ENCODE measurements at regions not wholly inside any gene's neighbourhood (a gene's known extent, or its start where the extent isn't known, plus 50 kb on each side); places are given as distances from the start of the nearest gene placed in this dataset.
"Not testable (repeated sequence)": the region's sequence is repeated elsewhere in the genome, so short reads cannot be mapped to it uniquely, and the experiment has no call there.

GRCh38 chr5:114953565-114953964, 216.1 kb downstream of the TRIM36 start:
- no peak for DNase-seq (ENCODE audit: low read depth in 2 of 2)

DNA sequence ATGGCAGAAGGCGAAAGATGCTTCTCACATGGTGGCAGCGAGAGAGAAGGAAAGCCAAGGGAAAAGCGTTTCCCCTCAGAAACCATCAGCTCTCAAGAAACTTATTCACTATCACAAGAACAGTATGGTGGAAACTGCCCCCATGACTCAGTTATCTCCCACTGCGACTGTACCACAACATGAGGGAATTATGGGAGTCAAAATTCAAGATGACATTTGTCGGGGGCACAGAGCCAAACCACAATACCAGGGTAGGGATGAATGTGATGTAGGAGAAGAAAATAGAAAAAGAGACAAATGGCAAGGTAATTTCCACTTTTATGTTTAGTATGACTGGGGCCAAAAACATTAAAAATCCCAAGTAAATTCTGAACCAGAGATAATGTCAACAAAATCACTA, 216.8 kb downstream of the TRIM36 start:
- DNase-seq (ENCODE audit: low read depth in 2 of 2), result no peak

DNA sequence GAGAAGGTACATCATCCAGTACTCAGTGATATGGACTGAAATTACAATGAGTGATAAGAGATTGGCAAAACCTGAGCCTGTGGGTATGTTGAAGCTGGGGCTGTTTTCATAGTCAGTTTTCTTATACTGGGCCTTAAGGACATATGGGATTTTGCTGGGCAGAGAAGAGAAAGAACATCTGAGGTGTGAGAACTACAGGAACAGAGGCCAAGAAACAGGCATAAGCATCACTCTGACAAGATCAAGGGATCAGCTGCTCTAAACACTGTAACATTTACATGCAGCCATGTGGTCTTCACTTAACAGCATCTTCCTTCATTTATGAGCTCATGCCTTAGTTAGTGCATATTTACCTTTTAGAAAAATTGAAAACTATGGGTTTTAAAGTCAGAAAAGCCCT, 220.0 kb downstream of the TRIM36 start:
- DNase-seq (ENCODE audit: low read depth in 2 of 2), result no peak

- no peak for DNase-seq (ENCODE audit: low read depth in 2 of 2)
These were observed 220.6 kb downstream of the TRIM36 start for GRCh38 chr5:114948986-114949621.

GRCh38 chr5:114948363-114948762, 221.3 kb downstream of the TRIM36 start:
- DNase-seq (ENCODE audit: low read depth in 2 of 2), result no peak

DNA sequence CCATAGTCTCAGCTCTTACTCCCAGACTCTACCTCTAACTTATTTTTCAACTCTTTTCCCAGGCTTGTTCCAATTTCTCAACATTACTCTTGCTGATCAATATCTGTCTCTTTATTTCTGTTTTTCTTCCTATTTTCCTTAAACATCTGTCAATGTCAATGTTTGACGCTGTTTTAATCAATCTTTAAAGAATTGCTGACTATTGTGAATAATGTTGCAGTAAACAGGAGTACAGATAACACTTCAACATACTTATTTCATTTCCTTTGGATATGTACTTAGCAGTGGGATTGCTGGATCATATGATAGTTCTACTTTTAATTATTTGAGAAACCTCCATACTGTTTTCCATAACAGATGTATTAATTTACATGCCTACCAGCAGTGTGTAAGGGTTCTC, 229.0 kb downstream of the TRIM36 start:
- no peak for DNase-seq (ENCODE audit: low read depth in 2 of 2)

DNA sequence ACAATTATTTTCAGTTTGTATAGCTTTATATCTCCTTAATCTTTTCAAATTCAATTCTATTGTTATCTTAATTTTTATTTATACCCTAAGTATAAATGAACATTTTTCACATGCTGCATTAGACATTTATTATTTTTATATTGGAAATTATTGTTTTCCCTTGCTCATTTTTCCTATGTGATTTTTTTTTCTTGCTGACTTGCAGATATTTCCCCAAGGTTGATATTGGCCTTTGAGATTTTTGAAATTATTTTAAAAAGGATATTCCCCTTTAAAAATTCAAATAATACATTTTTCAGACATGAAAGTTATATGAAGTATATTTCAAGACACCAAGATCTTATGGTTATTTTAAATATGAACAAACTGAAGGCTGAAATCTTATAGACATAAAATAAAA, 234.2 kb downstream of the TRIM36 start:
- DNase-seq (ENCODE audit: low read depth in 2 of 2), result no peak

DNA sequence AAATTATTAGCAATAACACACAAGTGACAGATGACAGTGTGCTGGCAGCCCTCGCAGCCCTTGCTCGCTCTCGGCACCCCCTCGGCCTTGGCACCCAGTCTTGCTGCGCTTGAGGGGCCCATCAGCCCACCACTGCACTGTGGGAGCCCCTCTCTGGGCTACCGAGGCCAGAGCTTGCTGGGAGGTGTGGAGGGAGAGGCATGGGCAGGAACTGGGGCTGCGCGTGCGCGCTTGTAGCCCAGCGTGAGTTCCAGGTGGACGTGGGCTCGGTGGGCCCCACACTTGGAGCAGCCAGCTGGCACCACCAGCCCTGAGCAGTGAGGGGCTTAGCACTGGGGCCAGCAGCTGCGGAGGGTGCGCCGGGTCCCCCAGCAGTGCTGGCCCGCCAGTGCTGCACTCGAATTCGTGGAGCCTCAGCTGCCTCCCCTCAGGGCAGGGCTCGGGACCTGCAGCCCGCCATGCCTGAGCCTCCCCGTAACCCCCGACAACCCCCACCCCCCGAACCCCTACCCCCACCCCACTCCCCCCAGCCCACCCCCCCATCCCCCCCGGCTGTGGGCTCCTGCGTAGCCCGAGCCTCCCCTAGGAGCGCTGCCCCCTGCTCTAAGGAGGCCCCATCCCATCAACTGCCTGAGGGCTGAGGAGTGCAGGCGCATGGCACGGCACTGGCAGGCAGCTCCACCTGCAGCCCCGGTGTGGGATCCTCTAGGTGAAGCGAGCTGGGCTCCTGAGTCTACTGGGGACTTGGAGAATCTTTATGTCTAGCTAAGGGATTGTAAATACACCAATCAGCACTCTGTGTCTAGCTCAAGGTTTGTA, 240.9 kb downstream of the TRIM36 start:
- no peak for DNase-seq (ENCODE audit: low read depth in 2 of 2)

- DNase-seq (ENCODE audit: low read depth in 2 of 2), result no peak
These were observed 244.9 kb downstream of the TRIM36 start for GRCh38 chr5:114924769-114925168.

GRCh38 chr5:114912189-114912920, 257.4 kb downstream of the TRIM36 start:
- no peak for DNase-seq (ENCODE audit: low read depth in 2 of 2)

- DNase-seq (ENCODE audit: low read depth in 2 of 2), result no peak
These were observed 259.0 kb downstream of the TRIM36 start for GRCh38 chr5:114910727-114911126.

DNA sequence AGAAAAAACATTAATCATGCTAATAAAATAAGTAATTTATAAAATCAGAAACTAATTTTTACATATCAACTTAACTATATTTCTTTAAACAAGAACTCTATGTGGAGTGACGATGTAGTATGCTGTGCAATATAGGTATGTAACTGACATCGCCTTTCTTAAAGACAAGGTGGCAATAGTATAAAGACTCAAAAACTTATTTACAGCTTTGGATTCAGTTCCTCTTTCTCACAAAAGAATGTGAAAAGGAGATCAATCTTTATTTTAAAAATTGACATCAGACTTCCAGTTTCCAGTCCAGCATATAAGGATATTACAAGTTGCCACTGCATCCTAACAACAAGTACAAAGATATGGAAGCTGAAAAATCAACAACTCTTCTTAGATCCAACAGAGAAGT, 260.3 kb downstream of the TRIM36 start:
- no peak for DNase-seq (ENCODE audit: low read depth in 2 of 2)

DNA sequence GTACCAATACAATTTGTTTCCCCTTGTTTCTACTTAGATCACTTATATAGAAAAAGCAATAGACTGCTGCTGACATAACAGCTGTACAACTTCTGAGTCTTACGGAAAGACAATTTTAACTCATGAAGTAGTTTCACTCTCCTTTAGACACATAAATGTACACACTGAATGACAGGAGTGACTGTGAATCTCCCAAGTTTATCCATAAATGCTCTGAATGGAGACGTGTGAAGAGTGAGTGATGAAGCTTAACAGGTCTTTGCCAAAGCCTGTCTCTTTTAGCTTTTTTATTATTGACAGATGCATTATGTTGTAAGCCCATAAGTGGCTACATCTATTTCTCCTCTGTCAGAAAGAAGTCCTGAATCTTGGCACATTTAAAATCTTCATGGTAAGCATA, 265.9 kb downstream of the TRIM36 start:
- no peak for DNase-seq (ENCODE audit: low read depth in 2 of 2)

GRCh38 chr5:114898602-114899001, 271.1 kb downstream of the TRIM36 start:
- no peak for DNase-seq (ENCODE audit: low read depth in 2 of 2)

- no peak for DNase-seq (ENCODE audit: low read depth in 2 of 2)
These were observed 286.0 kb downstream of the TRIM36 start for GRCh38 chr5:114883675-114884074.

DNA sequence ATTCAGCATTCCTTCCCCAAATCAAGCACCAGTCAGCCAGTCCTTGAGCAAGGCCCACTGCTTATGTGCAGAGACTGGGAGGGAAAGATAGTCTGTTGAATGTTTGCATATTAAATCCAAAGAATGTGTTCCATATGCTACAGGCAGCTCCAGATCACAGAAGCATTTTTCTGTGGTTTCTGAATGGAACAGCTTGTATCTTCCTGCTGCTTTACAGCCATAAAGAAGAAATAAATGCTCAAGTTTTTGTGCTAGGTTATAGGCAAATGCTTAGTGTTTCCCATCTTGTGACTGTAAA, 310.3 kb downstream of the TRIM36 start:
- DNase-seq (ENCODE audit: low read depth in 2 of 2), result no peak

- no peak for DNase-seq (ENCODE audit: low read depth in 2 of 2)
These were observed 310.9 kb downstream of the TRIM36 start for GRCh38 chr5:114858665-114859437.

- no peak for DNase-seq (ENCODE audit: low read depth in 2 of 2)
These were observed 311.7 kb downstream of the TRIM36 start for GRCh38 chr5:114857941-114858551.

GRCh38 chr5:114844711-114845110, 325.0 kb downstream of the TRIM36 start:
- not testable (repeated sequence) for DNase-seq (ENCODE audit: low read depth in 2 of 2)

DNA sequence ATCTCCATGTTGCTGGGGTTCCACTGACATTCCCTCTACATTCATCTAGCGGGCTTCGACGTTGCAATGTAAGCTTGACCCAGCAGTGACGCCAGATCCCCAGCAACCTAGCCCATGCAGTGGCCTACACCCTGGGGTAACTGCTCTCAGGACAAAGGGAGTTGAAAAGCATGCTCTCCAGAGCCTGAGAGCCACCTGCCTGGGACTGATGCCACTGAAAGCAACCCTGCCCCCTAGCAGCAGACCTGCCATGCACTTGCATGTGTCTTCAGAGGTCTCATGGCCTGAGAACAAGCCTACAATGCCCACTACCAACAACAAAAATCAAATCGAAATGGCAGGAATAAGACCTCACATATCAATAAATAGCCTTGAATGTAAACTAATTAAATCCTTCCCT, 330.3 kb downstream of the TRIM36 start:
- DNase-seq (ENCODE audit: low read depth in 2 of 2), result no peak

DNA sequence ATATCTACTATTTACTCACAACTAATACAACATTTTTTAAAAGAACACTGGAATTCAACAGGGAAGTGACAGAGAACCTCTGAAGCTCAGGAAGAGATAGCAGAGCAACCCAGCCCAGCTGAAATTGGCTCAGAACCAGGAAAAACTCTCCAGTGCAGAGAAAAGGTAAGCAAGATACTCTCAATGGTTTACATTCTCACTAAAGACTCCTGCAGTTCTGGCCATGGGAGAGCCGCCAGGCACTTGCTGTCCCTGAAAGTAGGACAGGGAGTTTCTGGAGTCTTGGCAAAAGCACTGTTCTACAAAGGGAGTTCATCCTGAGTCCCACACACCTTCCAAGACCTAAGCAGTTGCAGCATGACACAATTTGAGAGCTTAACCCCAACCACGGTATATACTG, 330.8 kb downstream of the TRIM36 start:
- no peak for DNase-seq (ENCODE audit: low read depth in 2 of 2)

- no peak for DNase-seq (ENCODE audit: low read depth in 2 of 2)
These were observed 339.6 kb downstream of the TRIM36 start for GRCh38 chr5:114830114-114830513.
